ENCODE measurements at regions not wholly inside any gene's neighbourhood (a gene's known extent, or its start where the extent isn't known, plus 50 kb on each side); places are given as distances from the start of the nearest gene placed in this dataset.
"Not testable (repeated sequence)": the region's sequence is repeated elsewhere in the genome, so short reads cannot be mapped to it uniquely, and the experiment has no call there.

DNA sequence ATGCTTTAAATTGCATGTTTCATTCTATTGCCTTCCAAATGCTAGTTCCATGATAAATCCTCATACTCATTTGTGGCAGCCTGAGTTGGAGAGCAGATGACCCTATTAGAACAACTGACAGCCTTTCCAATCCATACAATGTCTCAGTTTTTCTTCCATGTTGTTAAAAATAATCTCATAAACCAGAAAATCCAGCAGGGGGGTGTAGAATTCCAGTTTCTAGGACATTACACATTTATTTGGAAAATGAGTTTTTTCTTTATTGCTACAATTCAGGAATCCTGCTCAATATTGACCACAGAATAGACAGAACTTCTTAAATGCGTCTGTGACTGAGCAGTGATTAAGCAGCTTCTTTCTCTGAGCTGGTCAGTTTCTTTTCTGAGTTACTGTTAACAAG, 174.2 kb upstream of the ATP10A start:
- Mint-ChIP-seq H3K9me3 (ENCODE audit: unreplicated experiment) (no peaks in the 10 kb centered on the region), H3K36me3 (ENCODE audit: insufficient read depth, unreplicated experiment) (no peaks in the 10 kb centered on the region), H3K4me1 (ENCODE audit: low read depth, unreplicated experiment) (peaks cover 15% of the 10 kb centered on the region), H3K27ac (ENCODE audit: unreplicated experiment) (no peak overlapping the region), H3K27me3 (ENCODE audit: insufficient read depth, unreplicated experiment) (no peaks in the 10 kb centered on the region), H3K4me3 (ENCODE audit: unreplicated experiment) (no peak overlapping the region)
- POLR2A ChIA-PET, result no interaction called here
- no TSS peak for BruUV-seq (replicated peaks)
- Histone ChIP-seq H3K9me3 (no peaks in the 10 kb centered on the region), H3K36me3 (ENCODE audit: control insufficient read depth, insufficient read depth, low read length) (no peaks in the 10 kb centered on the region), H3K27me3 (replicated peaks; ENCODE audit: control insufficient read depth, insufficient read depth, low read length) (no peaks in the 10 kb centered on the region), H3K4me1 (peaks cover 14% of the 10 kb centered on the region), H3K4me3 (ENCODE audit: low read depth, low read length) (no peak overlapping the region)
- intact Hi-C loops (cut with micrococcal nuclease; ENCODE audit: unreplicated experiment), result loop anchor here (1.0 kb wide), 1 partner anchor 223 kb away; no protein-coding TSS in a partner anchor
- TF ChIP-seq, protein P1, sequence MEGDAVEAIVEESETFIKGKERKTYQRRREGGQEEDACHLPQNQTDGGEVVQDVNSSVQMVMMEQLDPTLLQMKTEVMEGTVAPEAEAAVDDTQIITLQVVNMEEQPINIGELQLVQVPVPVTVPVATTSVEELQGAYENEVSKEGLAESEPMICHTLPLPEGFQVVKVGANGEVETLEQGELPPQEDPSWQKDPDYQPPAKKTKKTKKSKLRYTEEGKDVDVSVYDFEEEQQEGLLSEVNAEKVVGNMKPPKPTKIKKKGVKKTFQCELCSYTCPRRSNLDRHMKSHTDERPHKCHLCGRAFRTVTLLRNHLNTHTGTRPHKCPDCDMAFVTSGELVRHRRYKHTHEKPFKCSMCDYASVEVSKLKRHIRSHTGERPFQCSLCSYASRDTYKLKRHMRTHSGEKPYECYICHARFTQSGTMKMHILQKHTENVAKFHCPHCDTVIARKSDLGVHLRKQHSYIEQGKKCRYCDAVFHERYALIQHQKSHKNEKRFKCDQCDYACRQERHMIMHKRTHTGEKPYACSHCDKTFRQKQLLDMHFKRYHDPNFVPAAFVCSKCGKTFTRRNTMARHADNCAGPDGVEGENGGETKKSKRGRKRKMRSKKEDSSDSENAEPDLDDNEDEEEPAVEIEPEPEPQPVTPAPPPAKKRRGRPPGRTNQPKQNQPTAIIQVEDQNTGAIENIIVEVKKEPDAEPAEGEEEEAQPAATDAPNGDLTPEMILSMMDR (IDR thresholded peaks at IDR 0.05; ENCODE audit: insufficient read depth in 1 of 2, low read depth in 1 of 2, low read length in 1 of 2, severe bottlenecking in 1 of 2, unreplicated experiment in 1 of 2), result no peak
- CTCF ChIA-PET, result no interaction called here
- DNase-seq, result no peak

DNA sequence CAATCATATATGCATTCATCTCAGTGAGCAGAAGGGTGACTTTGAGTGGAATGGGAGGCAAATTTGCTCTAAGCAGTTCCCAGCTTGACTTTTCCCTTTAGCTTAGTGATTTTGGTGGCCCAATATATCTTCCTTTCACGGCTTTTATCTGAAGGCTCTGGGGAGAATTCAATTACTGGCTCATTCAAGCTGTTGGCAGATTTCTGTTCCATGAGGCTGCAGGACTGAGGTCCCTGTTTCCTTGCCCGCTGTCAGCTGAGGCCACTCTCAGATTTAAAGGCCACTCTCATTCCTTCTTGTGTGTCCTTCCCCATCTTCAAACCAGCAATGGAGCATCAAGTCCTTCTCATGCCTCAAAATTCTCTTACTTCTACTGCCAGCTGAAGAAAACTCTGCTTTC, 170.4 kb upstream of the ATP10A start:
- peaks cover 19% of the 10 kb centered on the region for H3K4me1 ChIP-seq
- no peaks in the 10 kb centered on the region for H3K9me3 Mint-ChIP-seq (ENCODE audit: unreplicated experiment)
- no peaks in the 10 kb centered on the region for H3K36me3 Mint-ChIP-seq (ENCODE audit: insufficient read depth, unreplicated experiment)
- BruUV-seq (replicated peaks), result no TSS peak
- no peaks in the 10 kb centered on the region for H3K27me3 Mint-ChIP-seq (ENCODE audit: insufficient read depth, unreplicated experiment)
- peak overlapping the region; percentile 45 for H3K27ac Mint-ChIP-seq (ENCODE audit: unreplicated experiment)
- POLR2A ChIA-PET, result no interaction called here
- H3K36me3 ChIP-seq (ENCODE audit: control insufficient read depth, insufficient read depth, low read length), result no peaks in the 10 kb centered on the region
- CTCF ChIA-PET, result no interaction called here
- H3K4me3 ChIP-seq (ENCODE audit: low read depth, low read length), result no peak overlapping the region
- no peaks in the 10 kb centered on the region for H3K27me3 ChIP-seq (replicated peaks; ENCODE audit: control insufficient read depth, insufficient read depth, low read length)
- H3K4me3 Mint-ChIP-seq (ENCODE audit: unreplicated experiment), result peak overlapping the region; percentile 27
- H3K9me3 ChIP-seq, result no peaks in the 10 kb centered on the region
- DNase-seq, result no peak
- peaks cover 18% of the 10 kb centered on the region for H3K4me1 Mint-ChIP-seq (ENCODE audit: low read depth, unreplicated experiment)
- intact Hi-C loops (cut with micrococcal nuclease; ENCODE audit: unreplicated experiment), result loop anchor here (1.0 kb wide), 1 partner anchor 49 kb away; no protein-coding TSS in a partner anchor
- TF ChIP-seq, protein P1 (IDR thresholded peaks at IDR 0.05; ENCODE audit: insufficient read depth in 1 of 2, low read depth in 1 of 2, low read length in 1 of 2, severe bottlenecking in 1 of 2, unreplicated experiment in 1 of 2), result no peak

DNA sequence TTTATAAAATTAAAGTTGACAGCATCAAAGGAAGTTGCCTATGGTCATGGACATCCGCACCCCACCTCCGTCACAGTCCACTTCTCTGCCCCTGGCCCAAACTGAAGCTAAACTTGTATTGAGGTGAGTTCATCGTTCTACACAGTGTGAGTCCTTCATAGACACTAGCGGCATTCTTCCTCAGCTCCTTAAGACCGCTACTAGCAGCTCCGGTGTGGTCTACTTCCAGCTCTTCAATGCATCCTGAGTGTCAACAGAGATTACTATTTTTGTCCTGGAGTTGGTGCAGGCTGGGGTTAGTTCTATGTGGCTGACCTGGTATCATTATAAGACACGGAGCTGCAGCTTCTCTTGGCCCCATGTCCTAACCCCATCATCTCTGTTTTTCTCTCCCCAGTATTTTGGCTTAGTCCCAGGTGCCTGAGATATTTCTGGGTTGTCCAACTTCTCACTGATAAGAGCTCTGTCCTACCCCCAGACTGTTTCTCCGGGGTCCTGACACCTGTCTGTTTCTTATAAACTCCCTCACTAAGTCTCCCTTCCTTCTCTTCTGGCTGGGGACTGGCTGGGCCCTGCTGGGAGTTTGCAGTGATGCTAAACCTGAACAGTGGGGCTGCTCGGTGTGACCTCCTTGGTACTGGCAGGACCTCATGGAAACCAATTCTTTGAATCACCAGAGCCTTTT, 169.2 kb upstream of the ATP10A start:
- no peaks in the 10 kb centered on the region for H3K27me3 Mint-ChIP-seq (ENCODE audit: insufficient read depth, unreplicated experiment)
- no peaks in the 10 kb centered on the region for H3K36me3 ChIP-seq (ENCODE audit: control insufficient read depth, insufficient read depth, low read length)
- no peak for DNase-seq
- intact Hi-C loops (cut with micrococcal nuclease; ENCODE audit: unreplicated experiment), result no loop called here
- H3K4me3 ChIP-seq (ENCODE audit: low read depth, low read length), result no peak overlapping the region
- no TSS peak for BruUV-seq (replicated peaks)
- ChIA-PET CTCF (interaction anchor here (0.5 kb wide), 1 partner anchor 27 kb away, joined by 6 read pairs; no protein-coding TSS in a partner anchor), POLR2A (no interaction called here)
- no peaks in the 10 kb centered on the region for H3K9me3 Mint-ChIP-seq (ENCODE audit: unreplicated experiment)
- peak overlapping the region; percentile 45 for H3K27ac Mint-ChIP-seq (ENCODE audit: unreplicated experiment)
- no peaks in the 10 kb centered on the region for H3K27me3 ChIP-seq (replicated peaks; ENCODE audit: control insufficient read depth, insufficient read depth, low read length)
- H3K9me3 ChIP-seq, result no peaks in the 10 kb centered on the region
- no peak overlapping the region for H3K4me3 Mint-ChIP-seq (ENCODE audit: unreplicated experiment)
- H3K4me1 Mint-ChIP-seq (ENCODE audit: low read depth, unreplicated experiment), result peaks cover 19% of the 10 kb centered on the region
- peaks cover 21% of the 10 kb centered on the region for H3K4me1 ChIP-seq
- no peaks in the 10 kb centered on the region for H3K36me3 Mint-ChIP-seq (ENCODE audit: insufficient read depth, unreplicated experiment)
- TF ChIP-seq, protein P1 (IDR thresholded peaks at IDR 0.05; ENCODE audit: insufficient read depth in 1 of 2, low read depth in 1 of 2, low read length in 1 of 2, severe bottlenecking in 1 of 2, unreplicated experiment in 1 of 2), result no peak

DNA sequence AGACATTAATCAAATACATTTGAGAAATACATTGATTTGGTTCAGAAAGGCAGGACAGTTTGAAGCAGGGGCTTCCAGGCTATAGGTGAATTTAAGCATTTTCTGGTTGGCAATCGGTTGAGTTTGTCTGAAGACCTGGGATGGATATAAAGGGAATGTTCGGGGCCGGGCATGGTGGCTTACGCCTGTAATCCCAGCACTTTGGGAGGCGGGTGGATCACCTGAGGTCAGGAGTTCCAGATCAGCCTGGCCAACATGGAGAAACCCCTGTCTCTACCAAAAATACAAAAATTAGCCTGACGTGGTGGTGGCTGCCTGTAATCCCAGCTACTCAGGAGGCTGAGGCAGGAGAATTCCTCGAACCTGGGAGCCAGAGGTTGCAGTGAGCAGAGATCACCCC, 166.5 kb upstream of the ATP10A start:
- CTCF ChIA-PET; DNase-seq; H3K4me3 ChIP-seq (ENCODE audit: low read depth, low read length); BruUV-seq (replicated peaks); H3K9me3 Mint-ChIP-seq (ENCODE audit: unreplicated experiment); H3K36me3 ChIP-seq (ENCODE audit: control insufficient read depth, insufficient read depth, low read length); H3K27me3 Mint-ChIP-seq (ENCODE audit: insufficient read depth, unreplicated experiment); H3K27me3 ChIP-seq (replicated peaks; ENCODE audit: control insufficient read depth, insufficient read depth, low read length); H3K4me3 Mint-ChIP-seq (ENCODE audit: unreplicated experiment); POLR2A ChIA-PET; H3K9me3 ChIP-seq; H3K27ac Mint-ChIP-seq (ENCODE audit: unreplicated experiment): not testable (repeated sequence)
- intact Hi-C loops (cut with micrococcal nuclease; ENCODE audit: unreplicated experiment), result loop anchor here (10.0 kb wide), 1 partner anchor 75 kb away; no protein-coding TSS in a partner anchor
- peaks cover 36% of the 10 kb centered on the region for H3K4me1 ChIP-seq
- Mint-ChIP-seq H3K36me3 (ENCODE audit: insufficient read depth, unreplicated experiment) (peaks cover 11% of the 10 kb centered on the region), H3K4me1 (ENCODE audit: low read depth, unreplicated experiment) (peaks cover 39% of the 10 kb centered on the region)

Measured in Caco-2 (cell line).